WTC11 (cell line): ENCODE measurements at regions not wholly inside any gene's neighbourhood (a gene's known extent, or its start where the extent isn't known, plus 50 kb on each side); places are given as distances from the start of the nearest gene placed in this dataset.

Source experiments
- ELF4 ChIP-seq: sonication (generic); formaldehyde crosslinking; IDR thresholded peaks from 2 replicates; pipeline ENCODE4 v1.8.1; 2022; ENCODE audit warnings: low read depth, mild to moderate bottlenecking, moderate library complexity, missing genetic modification reagents
- FOXJ3 ChIP-seq: sonication (generic); formaldehyde crosslinking; IDR thresholded peaks from 2 replicates; pipeline ENCODE4 v1.9.0; 2021; ENCODE audit warnings: missing genetic modification reagents, mild to moderate bottlenecking, borderline replicate concordance
- IRF2 ChIP-seq: sonication (generic); formaldehyde crosslinking; IDR thresholded peaks from 2 replicates; pipeline ENCODE4 v1.8.0; 2022; ENCODE audit warnings: low read depth, missing genetic modification reagents, borderline replicate concordance
- JUN ChIP-seq: sonication (generic); formaldehyde crosslinking; IDR thresholded peaks from 2 replicates; pipeline ENCODE4 v1.8.0; 2023; ENCODE audit warnings: mild to moderate bottlenecking, missing genetic modification reagents
- KAT7 ChIP-seq: sonication (generic); formaldehyde crosslinking; IDR thresholded peaks from 2 replicates; pipeline ENCODE4 v1.8.1; 2023; ENCODE audit warnings: missing genetic modification reagents, mild to moderate bottlenecking, borderline replicate concordance
- SP1 ChIP-seq: sonication (generic); formaldehyde crosslinking; conservative IDR thresholded peaks from 2 replicates; pipeline ENCODE4 v1.8.1; 2022; ENCODE audit warnings: missing genetic modification reagents
- ZNF138 ChIP-seq: sonication (generic); formaldehyde crosslinking; conservative IDR thresholded peaks from 2 replicates; pipeline ENCODE4 v1.8.1; 2022; ENCODE audit warnings: mild to moderate bottlenecking, moderate library complexity, missing genetic modification reagents
- TF ChIP-seq, protein P1 (sequence below): fragments of 200-600 bp; IDR thresholded peaks from 2 replicates; pipeline ENCODE4 v1.8.0; 2022; ENCODE audit warnings: antibody characterized with exemption
- TF ChIP-seq, protein P2 (sequence below): sonication (generic); formaldehyde crosslinking; IDR thresholded peaks from 2 replicates; pipeline ENCODE4 v1.8.1; 2023; ENCODE audit warnings: mild to moderate bottlenecking, moderate library complexity, missing genetic modification reagents
- TF ChIP-seq, protein P3 (sequence below): sonication (generic); formaldehyde crosslinking; IDR thresholded peaks from 2 replicates; pipeline ENCODE4 v1.8.0; 2022; ENCODE audit warnings: mild to moderate bottlenecking, missing genetic modification reagents
- TF ChIP-seq, protein P4 (sequence below): sonication (generic); formaldehyde crosslinking; conservative IDR thresholded peaks from 2 replicates; pipeline ENCODE4 v1.8.1; 2022; ENCODE audit warnings: mild to moderate bottlenecking, missing genetic modification reagents
- TF ChIP-seq, protein P5 (sequence below): sonication (generic); formaldehyde crosslinking; IDR thresholded peaks from 2 replicates; pipeline ENCODE4 v1.8.1; 2023; ENCODE audit warnings: mild to moderate bottlenecking, missing genetic modification reagents, moderate library complexity
- TF ChIP-seq, protein P6 (sequence below): sonication (generic); formaldehyde crosslinking; IDR thresholded peaks from 2 replicates; pipeline ENCODE4 v1.8.1; 2022; ENCODE audit warnings: low read depth, missing genetic modification reagents, borderline replicate concordance

DNA sequence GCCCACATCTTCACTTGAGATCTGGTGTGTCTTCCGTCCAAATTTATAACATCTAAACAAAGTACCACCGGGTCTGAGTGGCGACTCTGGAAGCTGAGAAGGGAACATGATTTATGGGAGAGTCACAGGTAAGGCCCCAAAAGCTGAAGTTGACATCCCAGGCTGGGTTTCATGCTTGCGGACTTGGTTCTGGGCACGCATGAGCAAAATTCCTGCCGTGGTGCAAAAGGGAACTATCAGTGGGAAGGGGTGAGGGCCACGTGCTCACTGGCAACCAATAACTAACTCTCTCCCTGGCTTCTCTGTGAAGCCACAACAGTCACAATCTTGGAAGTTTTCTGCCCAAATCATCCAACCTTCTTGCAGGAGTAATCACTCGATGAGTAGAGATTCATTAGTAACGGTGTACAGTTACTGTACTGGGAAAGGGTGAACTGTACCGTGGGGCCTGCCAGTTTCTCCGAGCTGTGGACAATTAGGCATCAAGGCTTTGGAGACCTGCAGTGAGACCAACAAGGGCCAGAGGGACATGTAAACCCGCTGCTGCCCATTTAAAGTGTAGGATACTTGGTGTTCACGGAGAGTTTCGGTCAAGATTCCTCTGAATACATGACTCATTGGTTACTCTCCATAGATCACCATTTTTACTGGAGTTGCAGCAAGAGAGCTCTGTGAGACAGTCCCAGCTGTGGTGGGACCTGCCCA, 69.4 kb upstream of the ASB18 start:
- TF ChIP-seq, protein P1, sequence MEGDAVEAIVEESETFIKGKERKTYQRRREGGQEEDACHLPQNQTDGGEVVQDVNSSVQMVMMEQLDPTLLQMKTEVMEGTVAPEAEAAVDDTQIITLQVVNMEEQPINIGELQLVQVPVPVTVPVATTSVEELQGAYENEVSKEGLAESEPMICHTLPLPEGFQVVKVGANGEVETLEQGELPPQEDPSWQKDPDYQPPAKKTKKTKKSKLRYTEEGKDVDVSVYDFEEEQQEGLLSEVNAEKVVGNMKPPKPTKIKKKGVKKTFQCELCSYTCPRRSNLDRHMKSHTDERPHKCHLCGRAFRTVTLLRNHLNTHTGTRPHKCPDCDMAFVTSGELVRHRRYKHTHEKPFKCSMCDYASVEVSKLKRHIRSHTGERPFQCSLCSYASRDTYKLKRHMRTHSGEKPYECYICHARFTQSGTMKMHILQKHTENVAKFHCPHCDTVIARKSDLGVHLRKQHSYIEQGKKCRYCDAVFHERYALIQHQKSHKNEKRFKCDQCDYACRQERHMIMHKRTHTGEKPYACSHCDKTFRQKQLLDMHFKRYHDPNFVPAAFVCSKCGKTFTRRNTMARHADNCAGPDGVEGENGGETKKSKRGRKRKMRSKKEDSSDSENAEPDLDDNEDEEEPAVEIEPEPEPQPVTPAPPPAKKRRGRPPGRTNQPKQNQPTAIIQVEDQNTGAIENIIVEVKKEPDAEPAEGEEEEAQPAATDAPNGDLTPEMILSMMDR, result no peak
- TF ChIP-seq, protein P2, sequence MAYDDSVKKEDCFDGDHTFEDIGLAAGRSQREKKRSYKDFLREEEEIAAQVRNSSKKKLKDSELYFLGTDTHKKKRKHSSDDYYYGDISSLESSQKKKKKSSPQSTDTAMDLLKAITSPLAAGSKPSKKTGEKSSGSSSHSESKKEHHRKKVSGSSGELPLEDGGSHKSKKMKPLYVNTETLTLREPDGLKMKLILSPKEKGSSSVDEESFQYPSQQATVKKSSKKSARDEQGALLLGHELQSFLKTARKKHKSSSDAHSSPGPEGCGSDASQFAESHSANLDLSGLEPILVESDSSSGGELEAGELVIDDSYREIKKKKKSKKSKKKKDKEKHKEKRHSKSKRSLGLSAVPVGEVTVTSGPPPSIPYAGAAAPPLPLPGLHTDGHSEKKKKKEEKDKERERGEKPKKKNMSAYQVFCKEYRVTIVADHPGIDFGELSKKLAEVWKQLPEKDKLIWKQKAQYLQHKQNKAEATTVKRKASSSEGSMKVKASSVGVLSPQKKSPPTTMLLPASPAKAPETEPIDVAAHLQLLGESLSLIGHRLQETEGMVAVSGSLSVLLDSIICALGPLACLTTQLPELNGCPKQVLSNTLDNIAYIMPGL, result no peak
- no peak for TF ChIP-seq SP1 (CRISPR knock-in tag)
- TF ChIP-seq, protein P3, sequence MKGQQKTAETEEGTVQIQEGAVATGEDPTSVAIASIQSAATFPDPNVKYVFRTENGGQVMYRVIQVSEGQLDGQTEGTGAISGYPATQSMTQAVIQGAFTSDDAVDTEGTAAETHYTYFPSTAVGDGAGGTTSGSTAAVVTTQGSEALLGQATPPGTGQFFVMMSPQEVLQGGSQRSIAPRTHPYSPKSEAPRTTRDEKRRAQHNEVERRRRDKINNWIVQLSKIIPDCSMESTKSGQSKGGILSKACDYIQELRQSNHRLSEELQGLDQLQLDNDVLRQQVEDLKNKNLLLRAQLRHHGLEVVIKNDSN (CRISPR knock-in tag), result no peak
- TF ChIP-seq, protein P4, sequence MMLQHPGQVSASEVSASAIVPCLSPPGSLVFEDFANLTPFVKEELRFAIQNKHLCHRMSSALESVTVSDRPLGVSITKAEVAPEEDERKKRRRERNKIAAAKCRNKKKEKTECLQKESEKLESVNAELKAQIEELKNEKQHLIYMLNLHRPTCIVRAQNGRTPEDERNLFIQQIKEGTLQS (CRISPR knock-in tag), result no peak
- TF ChIP-seq ZNF138, result no peak
- no peak for TF ChIP-seq JUN
- no peak for TF ChIP-seq FOXJ3
- no peak for TF ChIP-seq ELF4 (CRISPR knock-in tag)
- TF ChIP-seq KAT7 (CRISPR knock-in tag), result no peak
- TF ChIP-seq, protein P5, sequence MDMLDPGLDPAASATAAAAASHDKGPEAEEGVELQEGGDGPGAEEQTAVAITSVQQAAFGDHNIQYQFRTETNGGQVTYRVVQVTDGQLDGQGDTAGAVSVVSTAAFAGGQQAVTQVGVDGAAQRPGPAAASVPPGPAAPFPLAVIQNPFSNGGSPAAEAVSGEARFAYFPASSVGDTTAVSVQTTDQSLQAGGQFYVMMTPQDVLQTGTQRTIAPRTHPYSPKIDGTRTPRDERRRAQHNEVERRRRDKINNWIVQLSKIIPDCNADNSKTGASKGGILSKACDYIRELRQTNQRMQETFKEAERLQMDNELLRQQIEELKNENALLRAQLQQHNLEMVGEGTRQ, result no peak
- TF ChIP-seq, protein P6, sequence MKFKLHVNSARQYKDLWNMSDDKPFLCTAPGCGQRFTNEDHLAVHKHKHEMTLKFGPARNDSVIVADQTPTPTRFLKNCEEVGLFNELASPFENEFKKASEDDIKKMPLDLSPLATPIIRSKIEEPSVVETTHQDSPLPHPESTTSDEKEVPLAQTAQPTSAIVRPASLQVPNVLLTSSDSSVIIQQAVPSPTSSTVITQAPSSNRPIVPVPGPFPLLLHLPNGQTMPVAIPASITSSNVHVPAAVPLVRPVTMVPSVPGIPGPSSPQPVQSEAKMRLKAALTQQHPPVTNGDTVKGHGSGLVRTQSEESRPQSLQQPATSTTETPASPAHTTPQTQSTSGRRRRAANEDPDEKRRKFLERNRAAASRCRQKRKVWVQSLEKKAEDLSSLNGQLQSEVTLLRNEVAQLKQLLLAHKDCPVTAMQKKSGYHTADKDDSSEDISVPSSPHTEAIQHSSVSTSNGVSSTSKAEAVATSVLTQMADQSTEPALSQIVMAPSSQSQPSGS (CRISPR knock-in tag), result no peak
- TF ChIP-seq IRF2 (CRISPR knock-in tag), result no peak
